ENCODE measurements at regions not wholly inside any gene's neighbourhood (a gene's known extent, or its start where the extent isn't known, plus 50 kb on each side); places are given as distances from the start of the nearest gene placed in this dataset.

- no peak for TF ChIP-seq CTCF (IDR thresholded peaks at IDR 0.05)
- TF ChIP-seq EP300 (IDR thresholded peaks at IDR 0.05), result no peak
- no peak for TF ChIP-seq POLR2A (IDR thresholded peaks at IDR 0.05)
- TF ChIP-seq POLR2AphosphoS5 (IDR thresholded peaks at IDR 0.05), result no peak
These were observed 96.7 kb upstream of the CHD1 start for GRCh38 chr5:99025298-99026045.
